H1 (cell line): ENCODE measurements at regions not wholly inside any gene's neighbourhood (a gene's known extent, or its start where the extent isn't known, plus 50 kb on each side); places are given as distances from the start of the nearest gene placed in this dataset.

Source experiments
- CTCF ChIA-PET: fragments of 300-600 bp; sonication (Branson Sonifier 250); formaldehyde crosslinking; loops from one replicate; lab custom pipeline; 2021; ENCODE audit not compliant: partially characterized antibody; lab: Charles Lee
- POLR2A ChIA-PET: fragments of 300-600 bp; sonication (Branson Sonifier 250); formaldehyde crosslinking; loops from one replicate; lab custom pipeline; 2021; ENCODE audit warnings: inconsistent platforms; ENCODE audit not compliant: partially characterized antibody; lab: Charles Lee
- DNase-seq, 2 experiments: peaks; one replicate each; pipeline versions ENCODE4 v3.0.0 to v3.0.0-alpha.2; 2010 to 2022; ENCODE audit warnings: low spot score in 2 of 2, low read depth in 1 of 2, mixed read lengths in 1 of 2
- FAIRE-seq: peaks from 2 replicates; lab custom pipeline; 2011; peaks lifted over from hg19 to GRCh38; lab: Jason Lieb, UNC
- H2AFZ ChIP-seq: 2 replicates; pipeline ENCODE4 v1.8.1; 2012; ENCODE audit warnings: low read length, inconsistent platforms
- H2AK5ac ChIP-seq: 2 replicates; pipeline ENCODE4 v1.6.1; 2013; ENCODE audit warnings: low read depth, low read length
- H2BK120ac ChIP-seq: replicated peaks from 2 replicates; pipeline ENCODE3; 2013; ENCODE audit warnings: low read depth, low read length, inconsistent platforms
- H2BK12ac ChIP-seq: 2 replicates; pipeline ENCODE4 v1.6.1; 2013; ENCODE audit warnings: low read depth, low read length
- H2BK15ac ChIP-seq: 2 replicates; pipeline ENCODE4 v1.6.1; 2013; ENCODE audit warnings: low read length
- H2BK20ac ChIP-seq: 2 replicates; pipeline ENCODE4 v1.6.1; 2013; ENCODE audit warnings: low read length
- H2BK5ac ChIP-seq: 2 replicates; pipeline ENCODE4 v1.6.1; 2013; ENCODE audit warnings: low read depth, low read length
- H3K14ac ChIP-seq: 2 replicates; pipeline ENCODE4 v1.6.1; 2013; ENCODE audit warnings: inconsistent platforms; ENCODE audit not compliant: insufficient read length
- H3K18ac ChIP-seq: 2 replicates; pipeline ENCODE4 v1.6.1; 2013; ENCODE audit warnings: low read length; ENCODE audit errors: extremely low read depth
- H3K23ac ChIP-seq: 2 replicates; pipeline ENCODE4 v1.6.1; 2013; ENCODE audit warnings: inconsistent platforms; ENCODE audit not compliant: insufficient read length
- H3K23me2 ChIP-seq: 2 replicates; pipeline ENCODE4 v1.6.1; 2013; ENCODE audit warnings: low read depth, low read length
- H3K27ac ChIP-seq: 2 replicates; pipeline ENCODE4 v1.6.1; 2011; ENCODE audit warnings: low read depth, low read length, inconsistent platforms
- H3K27me3 ChIP-seq, 4 experiments: replicated peaks in 1 of 4; 1 replicate in 1 of 4; 2 replicates in 3 of 4; pipeline versions ENCODE4 v1.6.1 to v1.8.1; 2011 to 2013; ENCODE audit warnings: low read length in 3 of 4, mild to moderate bottlenecking in 3 of 4, inconsistent platforms in 2 of 4, mixed read lengths in 2 of 4, moderate library complexity in 1 of 4; ENCODE audit not compliant: control insufficient read depth in 3 of 4, insufficient read depth in 3 of 4; ENCODE audit errors: extremely low read depth in 1 of 4
- H3K36me3 ChIP-seq, 4 experiments: 2 replicates each; pipeline versions ENCODE4 v1.6.1 to v1.8.1; 2011 to 2013; ENCODE audit warnings: mild to moderate bottlenecking in 4 of 4, low read length in 3 of 4, moderate library complexity in 2 of 4, control low read depth in 1 of 4, inconsistent platforms in 1 of 4; ENCODE audit not compliant: insufficient read depth in 4 of 4, control insufficient read depth in 2 of 4
- H3K4ac ChIP-seq: replicated peaks from 2 replicates; pipeline ENCODE3; 2013; ENCODE audit warnings: low read length, low read depth, mixed read lengths, inconsistent platforms; ENCODE audit not compliant: insufficient read length
- H3K4me1 ChIP-seq, 4 experiments: replicated peaks in 1 of 4; 1 replicate in 1 of 4; 2 replicates in 3 of 4; pipeline versions ENCODE4 v1.6.1 to v1.8.1; 2011 to 2013; ENCODE audit warnings: low read length in 3 of 4, inconsistent platforms in 2 of 4, mixed read lengths in 1 of 4; ENCODE audit not compliant: insufficient read depth in 4 of 4, control insufficient read depth in 3 of 4
- H3K4me2 ChIP-seq, 2 experiments: 2 replicates each; pipeline versions ENCODE4 v1.6.1 to v1.8.1; 2011 to 2013; ENCODE audit warnings: low read depth in 2 of 2, low read length in 2 of 2, control low read depth in 1 of 2, inconsistent platforms in 1 of 2, mild to moderate bottlenecking in 1 of 2; ENCODE audit not compliant: insufficient read depth in 1 of 2
- H3K4me3 ChIP-seq, 4 experiments: fragments of 200-600, 300-600 bp in 1 of 4; sonication (generic), shearing (Covaris generic), sonication (Bioruptor Twin) in 1 of 4; 2 replicates each; pipeline versions ENCODE4 v1.5.1 to v1.8.1; 2011 to 2016; ENCODE audit warnings: low read length in 4 of 4, low read depth in 3 of 4, control low read depth in 2 of 4, inconsistent platforms in 2 of 4, mild to moderate bottlenecking in 2 of 4, mixed read lengths in 1 of 4, moderate library complexity in 1 of 4; ENCODE audit not compliant: insufficient read depth in 2 of 4; ENCODE audit errors: extremely low read depth in 1 of 4
- H3K56ac ChIP-seq: replicated peaks from 2 replicates; pipeline ENCODE3; 2013; ENCODE audit warnings: low read depth, mild to moderate bottlenecking, mixed read lengths, low read length, inconsistent platforms; ENCODE audit not compliant: insufficient read length
- H3K79me1 ChIP-seq: 2 replicates; pipeline ENCODE4 v1.6.1; 2013; ENCODE audit warnings: low read depth, low read length, control low read depth
- H3K79me2 ChIP-seq, 2 experiments: 2 replicates each; pipeline versions ENCODE4 v1.6.1 to v1.8.1; 2012 to 2013; ENCODE audit warnings: low read length in 2 of 2, mild to moderate bottlenecking in 2 of 2, inconsistent platforms in 1 of 2; ENCODE audit not compliant: insufficient read depth in 2 of 2, control insufficient read depth in 1 of 2
- H3K9ac ChIP-seq, 4 experiments: replicated peaks in 1 of 4; 1 replicate in 1 of 4; 2 replicates in 3 of 4; pipeline versions ENCODE4 v1.6.1 to v1.8.1; 2011 to 2013; ENCODE audit warnings: low read depth in 3 of 4, low read length in 3 of 4, control low read depth in 2 of 4, mild to moderate bottlenecking in 2 of 4, moderate library complexity in 2 of 4, inconsistent platforms in 1 of 4; ENCODE audit errors: extremely low read depth in 1 of 4
- H3K9me3 ChIP-seq, 2 experiments: 2 replicates each; pipeline versions ENCODE4 v1.6.1 to v1.8.1; 2012 to 2013; ENCODE audit warnings: mild to moderate bottlenecking in 2 of 2, moderate library complexity in 2 of 2, control low read depth in 1 of 2, inconsistent platforms in 1 of 2, low read depth in 1 of 2, low read length in 1 of 2, mixed read lengths in 1 of 2; ENCODE audit not compliant: insufficient read depth in 2 of 2
- H4K20me1 ChIP-seq, 2 experiments: replicated peaks in 1 of 2; 2 replicates each; pipeline versions ENCODE3 to v1.8.1; 2011 to 2013; ENCODE audit warnings: inconsistent platforms in 2 of 2, low read length in 2 of 2, mild to moderate bottlenecking in 1 of 2; ENCODE audit not compliant: insufficient read depth in 2 of 2, control insufficient read depth in 1 of 2
- H4K5ac ChIP-seq: 2 replicates; pipeline ENCODE4 v1.6.1; 2013; ENCODE audit warnings: low read length, low read depth, mixed read lengths, inconsistent platforms; ENCODE audit not compliant: insufficient read length
- H4K8ac ChIP-seq: 2 replicates; pipeline ENCODE4 v1.8.0; 2013; ENCODE audit warnings: mild to moderate bottlenecking, moderate library complexity, low read length, inconsistent platforms; ENCODE audit not compliant: insufficient read depth; ENCODE audit errors: extremely low read depth
- H4K91ac ChIP-seq: replicated peaks from 2 replicates; pipeline ENCODE3; 2013; ENCODE audit warnings: low read length, mixed read lengths, inconsistent platforms; ENCODE audit not compliant: insufficient read length
- CHD2 ChIP-seq: IDR thresholded peaks from 2 replicates; pipeline ENCODE4 v1.6.1; 2012; ENCODE audit warnings: low read length, improper control_type of control experiment
- EZH2 ChIP-seq: fragments of 200-600 bp; sonication (generic); IDR thresholded peaks from 2 replicates; pipeline ENCODE4 v1.7.1; 2012; ENCODE audit warnings: low read depth, mild to moderate bottlenecking, moderate library complexity, low read length, inconsistent platforms; ENCODE audit not compliant: severe bottlenecking
- FOSL1 ChIP-seq: IDR thresholded peaks from 2 replicates; pipeline ENCODE4 v1.6.1; 2011; ENCODE audit warnings: mild to moderate bottlenecking, low read depth, low read length, moderate library complexity; ENCODE audit not compliant: insufficient read depth
- NRF1 ChIP-seq: IDR thresholded peaks from 2 replicates; pipeline ENCODE4 v1.6.1; 2011; ENCODE audit warnings: mild to moderate bottlenecking, low read depth, low read length, improper control_type of control experiment
- RBBP5 ChIP-seq: IDR thresholded peaks from 2 replicates; pipeline ENCODE4 v1.7.1; 2012; ENCODE audit warnings: low read depth, mild to moderate bottlenecking, inconsistent platforms, low read length, moderate library complexity, borderline replicate concordance
- SUZ12 ChIP-seq: fragments of 200-600 bp; sonication (generic); IDR thresholded peaks from 2 replicates; pipeline ENCODE4 v1.6.1; 2012; ENCODE audit warnings: mild to moderate bottlenecking, inconsistent platforms, low read length, moderate library complexity, mixed read lengths
- TEAD4 ChIP-seq: IDR thresholded peaks from 2 replicates; pipeline ENCODE4 v1.6.1; 2012; ENCODE audit warnings: low read depth, low read length, inconsistent platforms, mixed read lengths
- WGBS, 2 experiments: shearing (Covaris generic) in 1 of 2; methylation state at CpG; one replicate each; pipeline versions ENCODE4 v1.1.6 to v1.1.7; 2013 to 2015; ENCODE audit warnings: low lambda C conversion rate in 2 of 2, mixed read lengths in 2 of 2, inconsistent platforms in 1 of 2, low coverage in 1 of 2, missing lambda C conversion rate in 1 of 2; ENCODE audit not compliant: insufficient replicate concordance in 2 of 2, insufficient coverage in 1 of 2, insufficient read length in 1 of 2; ENCODE audit errors: extremely low coverage in 1 of 2, missing lambda C conversion rate in 1 of 2; 5-methylcytosine and 5-hydroxymethylcytosine counted together
- TF ChIP-seq, protein P1 (sequence below): IDR thresholded peaks from 2 replicates; pipeline ENCODE4 v1.6.1; 2012; ENCODE audit warnings: low read length, inconsistent platforms

DNA sequence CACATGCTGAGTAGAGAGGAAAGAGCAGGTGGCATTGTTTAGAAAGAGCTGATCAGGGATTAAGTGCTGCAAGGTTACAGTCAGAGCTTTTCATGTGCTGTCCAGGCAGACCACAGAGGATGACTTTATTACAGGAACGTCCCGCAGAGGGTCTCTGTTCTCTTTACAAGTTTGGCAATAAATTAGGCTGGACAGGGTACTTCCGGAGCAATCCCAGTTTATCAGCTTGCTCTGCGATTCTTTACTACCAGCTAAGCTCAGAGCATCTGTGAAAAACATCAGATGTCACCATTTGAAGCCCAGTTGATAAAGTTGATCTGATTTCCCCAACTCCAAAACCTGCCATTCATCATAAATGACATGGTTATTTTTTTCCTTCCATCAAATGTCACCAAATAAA is 633.1 kb downstream of the NLGN4X start:
- Histone ChIP-seq H3K23ac (no peak overlapping the region), H3K4ac (no peak overlapping the region), H3K27ac (no peak overlapping the region), H4K20me1 (no peaks in the 10 kb centered on the region), H2AFZ (no peak overlapping the region), H3K18ac (no peak overlapping the region), H4K5ac (no peak overlapping the region), H2BK5ac (no peak overlapping the region), H3K4me2 (no peak overlapping the region), H3K4me3 (no peak overlapping the region), H3K9me3 (no peaks in the 10 kb centered on the region), H3K56ac (no peak overlapping the region), H3K79me1 (no peaks in the 10 kb centered on the region), H3K14ac (no peak overlapping the region), H3K4me1 (no peaks in the 10 kb centered on the region), H2BK15ac (no peak overlapping the region), H3K36me3 (no peaks in the 10 kb centered on the region), H4K91ac (no peak overlapping the region), H3K79me2 (no peaks in the 10 kb centered on the region), H4K8ac (no peak overlapping the region), H2BK12ac (no peak overlapping the region), H3K27me3 (no peaks in the 10 kb centered on the region), H2BK20ac (no peak overlapping the region), H3K23me2 (no peaks in the 10 kb centered on the region), H2BK120ac (no peak overlapping the region), H3K9ac (no peak overlapping the region), H2AK5ac (no peak overlapping the region)
- WGBS, 2 experiments = 89% methylated on average over 4 of the region's 4 CpGs; no CpG with 5 or more reads in 1 of the 2 experiments
- FAIRE-seq = no peak
- DNase-seq = no peak
- CTCF ChIA-PET = no interaction called here
- no peak for TF ChIP-seq FOSL1
- no peak for TF ChIP-seq CHD2
- no peak for TF ChIP-seq SUZ12
- no peak for TF ChIP-seq RBBP5
- TF ChIP-seq TEAD4 = no peak
- no peak for TF ChIP-seq EZH2
- TF ChIP-seq NRF1 = no peak
- TF ChIP-seq, protein P1, sequence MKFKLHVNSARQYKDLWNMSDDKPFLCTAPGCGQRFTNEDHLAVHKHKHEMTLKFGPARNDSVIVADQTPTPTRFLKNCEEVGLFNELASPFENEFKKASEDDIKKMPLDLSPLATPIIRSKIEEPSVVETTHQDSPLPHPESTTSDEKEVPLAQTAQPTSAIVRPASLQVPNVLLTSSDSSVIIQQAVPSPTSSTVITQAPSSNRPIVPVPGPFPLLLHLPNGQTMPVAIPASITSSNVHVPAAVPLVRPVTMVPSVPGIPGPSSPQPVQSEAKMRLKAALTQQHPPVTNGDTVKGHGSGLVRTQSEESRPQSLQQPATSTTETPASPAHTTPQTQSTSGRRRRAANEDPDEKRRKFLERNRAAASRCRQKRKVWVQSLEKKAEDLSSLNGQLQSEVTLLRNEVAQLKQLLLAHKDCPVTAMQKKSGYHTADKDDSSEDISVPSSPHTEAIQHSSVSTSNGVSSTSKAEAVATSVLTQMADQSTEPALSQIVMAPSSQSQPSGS = no peak
- POLR2A ChIA-PET = no interaction called here
